ENCODE measurements at regions not wholly inside any gene's neighbourhood (a gene's known extent, or its start where the extent isn't known, plus 50 kb on each side); places are given as distances from the start of the nearest gene placed in this dataset.
"Not testable (repeated sequence)": the region's sequence is repeated elsewhere in the genome, so short reads cannot be mapped to it uniquely, and the experiment has no call there.

DNA sequence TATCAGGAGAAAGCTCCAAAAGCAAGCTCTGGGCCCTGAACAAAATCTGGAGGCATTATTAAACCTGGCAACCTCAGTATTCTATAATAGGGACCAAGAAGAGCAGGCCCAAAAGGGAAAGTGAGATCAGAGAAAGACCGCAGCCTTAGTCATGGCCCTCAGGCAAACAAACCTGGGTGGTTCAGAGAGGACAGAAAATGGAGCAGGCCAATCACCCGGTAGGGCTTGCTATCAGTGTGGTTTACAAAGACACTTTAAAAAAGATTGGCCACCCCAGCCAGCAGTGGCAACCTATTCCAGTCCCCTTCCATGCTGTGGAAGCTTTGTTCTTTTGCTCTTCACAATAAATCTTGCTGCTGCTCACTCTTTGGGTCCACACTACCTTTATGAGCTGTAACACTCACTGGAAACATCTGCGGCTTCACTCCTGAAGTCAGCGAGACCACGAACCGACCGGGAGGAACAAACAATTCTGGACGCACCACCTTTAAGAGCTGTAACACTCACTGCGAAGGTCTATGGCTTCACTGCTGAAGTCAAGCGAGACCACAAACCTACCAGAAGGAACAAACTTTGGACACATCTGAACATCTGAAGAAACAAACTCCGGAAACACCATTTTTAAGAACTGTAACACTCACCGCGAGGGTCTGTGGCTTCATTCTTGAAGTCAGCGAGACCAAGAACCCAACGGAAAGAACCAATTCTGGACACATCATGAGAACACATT, 1821.2 kb upstream of the PCDH20 start:
- TF ChIP-seq EZH2 (IDR thresholded peaks at IDR 0.05); JUND (IDR thresholded peaks at IDR 0.05); POLR2A (IDR thresholded peaks at IDR 0.05; ENCODE audit: borderline replicate concordance, extremely low read depth, insufficient read depth, insufficient read length); ZFX (IDR thresholded peaks at IDR 0.05): not testable (repeated sequence)
- TF ChIP-seq, protein P1, sequence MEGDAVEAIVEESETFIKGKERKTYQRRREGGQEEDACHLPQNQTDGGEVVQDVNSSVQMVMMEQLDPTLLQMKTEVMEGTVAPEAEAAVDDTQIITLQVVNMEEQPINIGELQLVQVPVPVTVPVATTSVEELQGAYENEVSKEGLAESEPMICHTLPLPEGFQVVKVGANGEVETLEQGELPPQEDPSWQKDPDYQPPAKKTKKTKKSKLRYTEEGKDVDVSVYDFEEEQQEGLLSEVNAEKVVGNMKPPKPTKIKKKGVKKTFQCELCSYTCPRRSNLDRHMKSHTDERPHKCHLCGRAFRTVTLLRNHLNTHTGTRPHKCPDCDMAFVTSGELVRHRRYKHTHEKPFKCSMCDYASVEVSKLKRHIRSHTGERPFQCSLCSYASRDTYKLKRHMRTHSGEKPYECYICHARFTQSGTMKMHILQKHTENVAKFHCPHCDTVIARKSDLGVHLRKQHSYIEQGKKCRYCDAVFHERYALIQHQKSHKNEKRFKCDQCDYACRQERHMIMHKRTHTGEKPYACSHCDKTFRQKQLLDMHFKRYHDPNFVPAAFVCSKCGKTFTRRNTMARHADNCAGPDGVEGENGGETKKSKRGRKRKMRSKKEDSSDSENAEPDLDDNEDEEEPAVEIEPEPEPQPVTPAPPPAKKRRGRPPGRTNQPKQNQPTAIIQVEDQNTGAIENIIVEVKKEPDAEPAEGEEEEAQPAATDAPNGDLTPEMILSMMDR (IDR thresholded peaks at IDR 0.05 in 2 of 3, conservative IDR thresholded peaks at IDR 0.05 in 1 of 3; ENCODE audit: borderline replicate concordance in 1 of 3, insufficient read depth in 1 of 3, low read depth in 2 of 3, low read length in 2 of 3), result not testable (repeated sequence)

Measured in HCT116 (cell line).